DOHH2 (cell line): ENCODE measurements at regions not wholly inside any gene's neighbourhood (a gene's known extent, or its start where the extent isn't known, plus 50 kb on each side); places are given as distances from the start of the nearest gene placed in this dataset.

Experiments
- H3F3A ChIP-seq: fragments of 200-600 bp; sonication (generic), shearing (Covaris generic); 2 replicates; pipeline ENCODE4 v1.6.0; 2016; ENCODE audit warnings: antibody characterized with exemption, mild to moderate bottlenecking; ENCODE audit not compliant: control insufficient read depth, insufficient read depth
- H3K27ac ChIP-seq: fragments of 200-600 bp; sonication (generic); 2 replicates; pipeline ENCODE4 v1.5.1; 2014; ENCODE audit warnings: low read depth, mild to moderate bottlenecking, low read length, moderate library complexity
- H3K27me3 ChIP-seq: fragments of 200-600 bp; sonication (generic); 2 replicates; pipeline ENCODE4 v1.6.1; 2014; ENCODE audit warnings: mild to moderate bottlenecking, low read length, mixed read lengths; ENCODE audit not compliant: control insufficient read depth
- H3K36me3 ChIP-seq: fragments of 200-600 bp; sonication (generic); 2 replicates; pipeline ENCODE4 v1.6.1; 2014; ENCODE audit warnings: mild to moderate bottlenecking, low read length, moderate library complexity, mixed read lengths; ENCODE audit not compliant: control insufficient read depth
- H3K4me1 ChIP-seq: fragments of 200-600 bp; sonication (generic); 2 replicates; pipeline ENCODE4 v1.6.1; 2014; ENCODE audit warnings: mild to moderate bottlenecking, low read length, mixed read lengths; ENCODE audit not compliant: control insufficient read depth
- H3K4me2 ChIP-seq: fragments of 200-600 bp; sonication (generic); 2 replicates; pipeline ENCODE4 v1.6.0; 2014; ENCODE audit warnings: mild to moderate bottlenecking, low read length, moderate library complexity
- H3K4me3 ChIP-seq: fragments of 200-600 bp; sonication (generic); 2 replicates; pipeline ENCODE4 v1.5.1; 2014; ENCODE audit warnings: mild to moderate bottlenecking, low read length, mixed read lengths
- H3K79me2 ChIP-seq: fragments of 200-600 bp; sonication (generic); 2 replicates; pipeline ENCODE4 v1.6.1; 2014; ENCODE audit warnings: mild to moderate bottlenecking, low read length, mixed read lengths; ENCODE audit not compliant: control insufficient read depth
- H3K9me2 ChIP-seq: fragments of 200-600 bp; sonication (generic); replicated peaks from 2 replicates; pipeline ENCODE4 v1.6.1; 2014; ENCODE audit warnings: mild to moderate bottlenecking, low read length, mixed read lengths; ENCODE audit not compliant: control insufficient read depth
- H3K9me3 ChIP-seq: fragments of 200-600 bp; sonication (generic); 2 replicates; pipeline ENCODE4 v1.6.1; 2014; ENCODE audit warnings: antibody characterized with exemption, low read length, mixed read lengths; ENCODE audit not compliant: control insufficient read depth, insufficient read depth
- H4K20me1 ChIP-seq: fragments of 200-600 bp; sonication (generic); 2 replicates; pipeline ENCODE4 v1.6.0; 2014; ENCODE audit warnings: low read depth, mild to moderate bottlenecking, antibody characterized with exemption, low read length, moderate library complexity; ENCODE audit not compliant: control insufficient read depth, insufficient read depth
- EZH2phosphoT487 ChIP-seq: fragments of 200-600 bp; sonication (generic); IDR thresholded peaks from 2 replicates; pipeline ENCODE4 v1.6.1; 2017; ENCODE audit warnings: borderline replicate concordance, mild to moderate bottlenecking, antibody characterized with exemption, low read length, moderate library complexity, mixed read lengths
- TF ChIP-seq, protein P1 (sequence below): fragments of 200-600 bp; sonication (generic); IDR thresholded peaks from one replicate; pipeline ENCODE4 v1.5.1; 2014; ENCODE audit warnings: antibody characterized with exemption, mild to moderate bottlenecking, low read depth, low read length; ENCODE audit not compliant: poor library complexity, severe bottlenecking

DNA sequence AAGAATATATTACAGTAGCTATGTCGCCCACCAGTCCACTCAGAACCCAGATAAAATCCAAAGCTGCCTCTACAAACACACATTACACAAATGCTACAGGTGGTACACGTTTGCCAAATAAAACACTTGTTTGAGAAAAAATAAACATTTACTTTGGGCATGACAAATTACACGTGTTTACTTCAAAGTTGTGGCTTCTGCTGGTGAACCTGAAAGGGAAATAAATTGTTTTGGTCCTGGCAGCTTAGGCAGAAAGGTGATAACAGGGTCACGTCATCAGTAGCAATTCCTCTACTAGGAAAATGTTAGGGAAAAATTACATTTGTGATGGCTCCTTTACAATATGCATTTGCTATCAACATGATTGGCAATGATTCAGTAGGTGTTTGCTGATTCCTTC is 497.3 kb upstream of the WWC1 start:
- no peaks in the 10 kb centered on the region for H3K9me3 ChIP-seq
- no peaks in the 10 kb centered on the region for H3K79me2 ChIP-seq
- H3K27ac ChIP-seq, result no peak overlapping the region
- no peaks in the 10 kb centered on the region for H3K4me1 ChIP-seq
- no peaks in the 10 kb centered on the region for H3F3A ChIP-seq
- TF ChIP-seq, protein P1, sequence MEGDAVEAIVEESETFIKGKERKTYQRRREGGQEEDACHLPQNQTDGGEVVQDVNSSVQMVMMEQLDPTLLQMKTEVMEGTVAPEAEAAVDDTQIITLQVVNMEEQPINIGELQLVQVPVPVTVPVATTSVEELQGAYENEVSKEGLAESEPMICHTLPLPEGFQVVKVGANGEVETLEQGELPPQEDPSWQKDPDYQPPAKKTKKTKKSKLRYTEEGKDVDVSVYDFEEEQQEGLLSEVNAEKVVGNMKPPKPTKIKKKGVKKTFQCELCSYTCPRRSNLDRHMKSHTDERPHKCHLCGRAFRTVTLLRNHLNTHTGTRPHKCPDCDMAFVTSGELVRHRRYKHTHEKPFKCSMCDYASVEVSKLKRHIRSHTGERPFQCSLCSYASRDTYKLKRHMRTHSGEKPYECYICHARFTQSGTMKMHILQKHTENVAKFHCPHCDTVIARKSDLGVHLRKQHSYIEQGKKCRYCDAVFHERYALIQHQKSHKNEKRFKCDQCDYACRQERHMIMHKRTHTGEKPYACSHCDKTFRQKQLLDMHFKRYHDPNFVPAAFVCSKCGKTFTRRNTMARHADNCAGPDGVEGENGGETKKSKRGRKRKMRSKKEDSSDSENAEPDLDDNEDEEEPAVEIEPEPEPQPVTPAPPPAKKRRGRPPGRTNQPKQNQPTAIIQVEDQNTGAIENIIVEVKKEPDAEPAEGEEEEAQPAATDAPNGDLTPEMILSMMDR, result no peak
- no peak for TF ChIP-seq EZH2phosphoT487
- no peaks in the 10 kb centered on the region for H3K9me2 ChIP-seq
- no peak overlapping the region for H3K4me2 ChIP-seq
- no peaks in the 10 kb centered on the region for H3K36me3 ChIP-seq
- no peaks in the 10 kb centered on the region for H3K27me3 ChIP-seq
- no peaks in the 10 kb centered on the region for H4K20me1 ChIP-seq
- H3K4me3 ChIP-seq, result no peak overlapping the region

DNA sequence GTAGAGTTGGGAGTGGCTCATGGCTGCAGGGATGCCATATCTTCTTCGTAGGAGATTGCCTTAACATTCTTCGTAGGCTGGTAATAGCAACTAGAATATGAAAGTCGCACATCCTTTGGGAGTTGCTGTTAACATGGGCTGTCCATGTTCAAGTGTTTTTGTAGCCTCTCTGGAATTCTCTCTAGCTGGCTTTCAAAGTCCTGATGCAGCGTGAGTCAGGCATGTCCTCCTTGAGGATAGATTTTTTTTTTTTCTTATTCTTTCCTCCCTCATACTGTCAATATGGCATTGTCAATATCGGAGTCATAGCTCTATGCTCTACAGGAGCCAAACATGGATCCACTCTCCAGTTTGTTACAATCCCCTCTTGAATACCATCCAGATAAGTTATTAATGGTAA is 494.8 kb upstream of the WWC1 start:
- Histone ChIP-seq H3K4me2 (no peak overlapping the region), H3F3A (no peaks in the 10 kb centered on the region), H3K9me3 (no peaks in the 10 kb centered on the region), H3K36me3 (no peaks in the 10 kb centered on the region), H3K27ac (no peak overlapping the region), H3K9me2 (no peaks in the 10 kb centered on the region), H3K4me1 (no peaks in the 10 kb centered on the region), H4K20me1 (no peaks in the 10 kb centered on the region), H3K27me3 (no peaks in the 10 kb centered on the region), H3K79me2 (no peaks in the 10 kb centered on the region), H3K4me3 (no peak overlapping the region)
- TF ChIP-seq EZH2phosphoT487, result no peak
- TF ChIP-seq, protein P1, result no peak

DNA sequence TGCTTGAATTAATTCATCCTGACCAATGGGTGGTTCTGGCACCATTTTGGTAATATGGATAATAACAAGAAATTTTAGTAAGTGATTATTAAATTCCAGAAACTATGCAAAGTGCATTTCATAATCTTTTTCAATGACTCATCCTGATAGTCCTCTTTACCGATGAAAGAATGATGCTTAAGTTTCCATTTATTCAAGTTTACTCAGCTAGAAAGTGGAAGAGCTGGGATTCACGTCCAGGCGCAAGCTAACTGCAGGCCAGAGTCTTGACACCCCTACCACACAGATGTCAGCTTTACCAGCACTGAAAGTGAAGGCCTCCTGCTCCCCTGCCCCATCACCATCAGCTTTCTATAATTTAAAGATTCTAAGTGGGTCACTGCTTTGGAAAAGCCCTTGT is 493.5 kb upstream of the WWC1 start:
- Histone ChIP-seq H3K4me2 (no peak overlapping the region), H3F3A (no peaks in the 10 kb centered on the region)
- TF ChIP-seq EZH2phosphoT487, result no peak
- TF ChIP-seq, protein P1, result no peak

DNA sequence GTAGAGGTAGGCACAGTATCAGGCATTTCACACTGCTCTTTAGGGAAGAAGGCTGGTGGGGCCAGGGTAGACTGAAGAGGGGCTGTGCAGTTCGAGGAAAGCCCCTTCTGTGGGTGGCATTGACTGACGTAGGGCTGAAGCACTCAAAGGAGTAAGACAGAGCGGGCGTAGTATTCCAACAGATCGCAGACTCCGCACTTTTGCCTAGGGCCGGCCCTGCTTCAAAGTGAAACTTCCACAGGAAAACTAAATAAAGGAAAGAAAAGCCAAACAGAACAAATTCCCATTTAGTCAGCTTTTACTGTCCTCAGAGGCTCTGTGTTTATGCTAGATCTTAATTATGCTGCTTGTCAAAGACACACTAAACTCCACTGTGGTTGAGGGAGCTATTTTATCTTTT is 493.0 kb upstream of the WWC1 start:
- Histone ChIP-seq H3K79me2 (no peaks in the 10 kb centered on the region), H3K9me2 (no peaks in the 10 kb centered on the region), H3K27ac (no peak overlapping the region), H3K27me3 (no peaks in the 10 kb centered on the region), H3K36me3 (no peaks in the 10 kb centered on the region), H3K4me3 (no peak overlapping the region), H3K9me3 (no peaks in the 10 kb centered on the region), H4K20me1 (no peaks in the 10 kb centered on the region), H3F3A (no peaks in the 10 kb centered on the region), H3K4me1 (no peaks in the 10 kb centered on the region), H3K4me2 (no peak overlapping the region)
- TF ChIP-seq EZH2phosphoT487, result no peak
- TF ChIP-seq, protein P1, result no peak

More for the DNA sequence above, 493.5 kb upstream of the WWC1 start:
- no peaks in the 10 kb centered on the region for H3K79me2 ChIP-seq
- H3K27me3 ChIP-seq, result no peaks in the 10 kb centered on the region
- H3K4me1 ChIP-seq, result no peaks in the 10 kb centered on the region
- H3K4me3 ChIP-seq, result no peak overlapping the region
- H3K36me3 ChIP-seq, result no peaks in the 10 kb centered on the region
- no peaks in the 10 kb centered on the region for H3K9me2 ChIP-seq
- H3K27ac ChIP-seq, result no peak overlapping the region
- H3K9me3 ChIP-seq, result no peaks in the 10 kb centered on the region
- H4K20me1 ChIP-seq, result no peaks in the 10 kb centered on the region
